ENCODE measurements at regions not wholly inside any gene's neighbourhood (a gene's known extent, or its start where the extent isn't known, plus 50 kb on each side); places are given as distances from the start of the nearest gene placed in this dataset.
"Not testable (repeated sequence)": the region's sequence is repeated elsewhere in the genome, so short reads cannot be mapped to it uniquely, and the experiment has no call there.

DNA sequence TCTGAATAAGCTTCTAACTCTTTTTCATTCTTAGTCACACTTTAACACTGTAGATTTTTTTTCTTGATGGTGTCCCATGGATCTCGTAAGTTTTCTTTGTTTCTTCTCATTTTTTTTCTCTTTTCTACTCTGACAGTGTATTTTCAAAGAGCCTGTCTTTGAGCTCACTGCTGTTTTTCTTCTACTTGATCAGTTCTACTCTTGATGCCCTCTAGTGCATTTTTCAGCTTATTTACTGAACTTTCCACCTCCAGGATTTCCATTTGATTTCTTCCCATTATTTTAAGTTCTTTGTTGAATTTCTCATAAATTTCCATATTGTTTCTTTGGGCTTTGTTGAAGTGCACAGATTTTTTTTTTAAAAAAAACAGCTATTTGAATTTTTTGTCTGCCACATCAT is 2641.1 kb upstream of the DEFB115 start:
- TF ChIP-seq, protein P1, sequence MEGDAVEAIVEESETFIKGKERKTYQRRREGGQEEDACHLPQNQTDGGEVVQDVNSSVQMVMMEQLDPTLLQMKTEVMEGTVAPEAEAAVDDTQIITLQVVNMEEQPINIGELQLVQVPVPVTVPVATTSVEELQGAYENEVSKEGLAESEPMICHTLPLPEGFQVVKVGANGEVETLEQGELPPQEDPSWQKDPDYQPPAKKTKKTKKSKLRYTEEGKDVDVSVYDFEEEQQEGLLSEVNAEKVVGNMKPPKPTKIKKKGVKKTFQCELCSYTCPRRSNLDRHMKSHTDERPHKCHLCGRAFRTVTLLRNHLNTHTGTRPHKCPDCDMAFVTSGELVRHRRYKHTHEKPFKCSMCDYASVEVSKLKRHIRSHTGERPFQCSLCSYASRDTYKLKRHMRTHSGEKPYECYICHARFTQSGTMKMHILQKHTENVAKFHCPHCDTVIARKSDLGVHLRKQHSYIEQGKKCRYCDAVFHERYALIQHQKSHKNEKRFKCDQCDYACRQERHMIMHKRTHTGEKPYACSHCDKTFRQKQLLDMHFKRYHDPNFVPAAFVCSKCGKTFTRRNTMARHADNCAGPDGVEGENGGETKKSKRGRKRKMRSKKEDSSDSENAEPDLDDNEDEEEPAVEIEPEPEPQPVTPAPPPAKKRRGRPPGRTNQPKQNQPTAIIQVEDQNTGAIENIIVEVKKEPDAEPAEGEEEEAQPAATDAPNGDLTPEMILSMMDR (IDR thresholded peaks at IDR 0.05; ENCODE audit: low read length, missing control alignments) = no peak
- no peak overlapping the region for H3K4me3 ChIP-seq (replicated peaks; ENCODE audit: low read depth, low read length)
- no peak for DNase-seq (ENCODE audit: low read depth)

DNA sequence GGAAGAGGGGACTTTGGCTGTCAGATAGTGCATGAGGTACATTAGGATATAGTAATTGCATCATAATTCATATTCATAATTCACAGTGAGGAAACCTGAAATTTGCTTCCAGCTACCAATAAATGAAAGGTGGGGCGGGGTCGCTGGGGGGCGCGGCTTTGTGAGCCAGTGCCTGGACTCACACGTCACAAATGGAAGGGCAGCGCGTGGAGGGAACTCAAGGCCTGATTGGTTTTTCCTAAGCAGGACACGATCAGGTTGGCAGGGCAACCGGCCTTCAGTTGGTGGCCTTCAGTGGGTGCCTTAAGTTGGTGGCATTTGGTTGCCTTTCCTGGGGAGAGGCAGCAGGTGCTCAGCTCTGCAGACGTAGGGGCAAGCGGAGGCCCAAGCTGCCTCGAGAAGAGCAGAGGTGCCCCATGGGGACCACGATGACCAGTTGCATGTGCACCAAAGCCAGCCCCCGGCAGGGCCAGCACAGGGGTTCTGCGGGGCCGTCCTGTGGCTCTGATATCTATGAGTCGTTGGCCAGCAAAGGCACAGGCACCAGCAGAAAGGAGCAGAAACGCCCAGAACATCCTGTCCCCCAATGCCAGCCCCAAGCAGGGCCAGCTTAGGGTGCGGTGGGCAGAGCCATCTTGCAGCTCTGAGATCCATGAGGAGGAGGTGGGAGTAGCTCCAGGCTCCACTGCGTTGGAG is 2637.4 kb upstream of the DEFB115 start:
- not testable (repeated sequence) for H3K4me3 ChIP-seq (replicated peaks; ENCODE audit: low read depth, low read length); DNase-seq (ENCODE audit: low read depth)

DNA sequence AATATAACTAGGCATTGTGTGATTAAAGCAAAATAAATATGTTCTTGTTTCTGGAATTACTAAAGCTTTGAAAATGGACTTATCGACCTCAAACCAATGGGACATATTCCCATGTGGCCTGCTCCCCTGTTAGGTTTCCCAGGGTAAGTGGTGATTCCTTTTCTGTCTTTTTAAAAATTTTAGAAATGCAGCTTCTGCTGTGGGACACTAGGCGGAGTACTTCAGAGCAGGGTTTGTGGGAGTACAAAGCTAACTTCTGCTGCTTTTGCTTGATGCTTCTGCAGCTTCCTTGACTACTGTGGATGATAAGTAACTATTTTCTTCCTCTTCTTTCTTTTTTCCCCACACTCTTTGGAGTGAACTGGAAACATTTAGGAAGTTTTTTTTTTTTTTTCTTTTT is 2632.4 kb upstream of the DEFB115 start:
- DNase-seq (ENCODE audit: low read depth); H3K4me3 ChIP-seq (replicated peaks; ENCODE audit: low read depth, low read length): not testable (repeated sequence)

DNA sequence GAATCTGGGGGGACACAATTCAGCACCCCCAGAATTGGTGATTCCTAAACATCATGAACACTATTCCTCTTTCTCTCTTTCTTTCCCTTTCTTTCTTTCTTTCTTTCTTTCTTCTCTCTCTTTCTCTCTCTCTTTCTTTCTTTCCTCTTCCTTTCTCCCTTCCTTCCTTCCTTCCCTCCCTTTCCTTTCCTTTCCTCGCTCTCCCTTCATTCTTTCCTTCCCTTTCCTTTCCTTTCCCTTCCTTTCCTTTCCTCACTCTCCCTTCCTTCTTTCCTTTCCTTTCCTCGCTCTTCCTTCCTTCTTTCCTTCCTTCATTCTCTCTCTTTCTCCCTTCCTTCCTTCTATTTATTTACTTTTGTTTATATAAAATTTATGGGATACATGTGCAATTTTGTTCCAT is 2616.6 kb upstream of the DEFB115 start:
- DNase-seq (ENCODE audit: low read depth); H3K4me3 ChIP-seq (replicated peaks; ENCODE audit: low read depth, low read length): not testable (repeated sequence)

Data from fibroblast of pulmonary artery (primary cell).